WI38 (cell line): ENCODE measurements at regions not wholly inside any gene's neighbourhood (a gene's known extent, or its start where the extent isn't known, plus 50 kb on each side); places are given as distances from the start of the nearest gene placed in this dataset.

Experiments used
- H3K4me3 ChIP-seq: 2 replicates; pipeline ENCODE4 v1.5.1; 2011; ENCODE audit warnings: low read depth, mild to moderate bottlenecking, control low read depth, low read length
- CTCF ChIP-seq: IDR thresholded peaks from 2 replicates; pipeline ENCODE4 v1.5.1; 2012; ENCODE audit warnings: low read depth, mild to moderate bottlenecking, control low read depth, low read length

- TF ChIP-seq CTCF, result no peak
Measured at GRCh38 chr14:23816371-23816770, 137.2 kb upstream of the DHRS4 start.

DNA sequence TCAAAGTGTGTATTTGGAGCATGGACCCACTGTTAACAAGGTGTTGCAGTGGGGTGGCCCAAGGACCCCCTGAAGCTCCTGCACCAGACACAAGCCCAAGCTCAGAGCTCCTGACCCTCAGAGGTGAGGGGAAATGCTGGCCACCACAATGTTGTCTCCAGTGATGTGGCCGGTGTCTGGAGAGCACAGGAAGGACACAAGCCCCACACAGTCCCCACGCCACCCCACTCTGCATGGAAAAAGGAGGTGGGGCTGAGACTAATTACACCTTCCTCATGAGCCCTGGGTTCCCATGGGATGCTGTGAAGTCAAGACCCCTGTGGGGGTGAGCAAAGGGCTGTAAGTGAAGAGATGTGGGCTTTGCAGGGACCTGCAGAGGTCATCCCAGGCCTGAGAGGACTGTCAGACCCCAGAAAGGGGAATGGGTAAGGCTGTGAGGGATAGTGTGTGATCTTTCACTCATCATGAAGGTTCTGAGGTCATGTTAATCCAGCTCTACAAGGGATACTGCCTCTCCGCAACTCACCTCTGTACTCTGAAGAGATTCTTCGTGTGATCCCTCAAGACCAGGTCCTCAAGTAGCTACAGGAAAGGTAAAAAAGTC, 136.3 kb upstream of the DHRS4 start:
- no peak for TF ChIP-seq CTCF
- H3K4me3 ChIP-seq, result no peak overlapping the region

More at GRCh38 chr14:23816371-23816770, 137.2 kb upstream of the DHRS4 start:
- H3K4me3 ChIP-seq, result no peak overlapping the region

DNA sequence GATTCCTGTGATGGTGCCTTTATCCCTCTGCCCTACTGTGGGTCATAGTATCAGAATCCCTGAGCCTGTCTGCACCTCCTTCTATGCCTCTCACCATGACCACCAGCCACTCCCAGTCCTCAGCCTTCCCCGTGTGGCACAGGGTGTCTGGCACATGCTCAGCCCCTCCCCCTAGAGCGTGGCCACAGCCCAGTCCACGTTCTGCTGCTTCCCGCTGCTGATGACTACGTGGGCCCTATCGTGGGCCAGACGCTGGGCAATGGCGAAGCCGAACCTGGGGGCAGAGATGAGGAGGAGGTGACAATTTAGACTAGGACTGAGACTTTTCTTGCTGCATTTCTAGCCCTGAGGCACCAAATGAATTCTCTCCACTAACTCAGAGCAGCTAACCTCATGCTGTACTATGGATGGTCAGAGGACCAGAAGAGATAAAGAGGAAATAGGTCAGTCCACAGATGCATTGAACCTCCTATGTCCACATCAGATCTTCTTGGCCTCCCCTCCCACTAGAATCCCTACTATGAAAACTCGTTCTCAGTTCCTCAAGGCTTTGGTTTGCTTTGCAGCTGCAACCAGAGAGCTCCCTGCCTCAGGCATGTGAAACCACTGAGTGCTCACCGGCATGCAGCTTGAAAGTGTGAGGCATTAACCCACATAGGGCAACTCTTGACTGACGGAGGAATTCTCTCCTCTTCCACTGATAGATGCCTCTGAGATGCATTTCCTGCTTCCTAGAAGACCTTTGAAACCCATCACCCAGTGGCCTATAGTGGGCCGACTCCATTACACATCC, 126.3 kb upstream of the DHRS4 start:
- no peak for TF ChIP-seq CTCF
- H3K4me3 ChIP-seq, result no peak overlapping the region

DNA sequence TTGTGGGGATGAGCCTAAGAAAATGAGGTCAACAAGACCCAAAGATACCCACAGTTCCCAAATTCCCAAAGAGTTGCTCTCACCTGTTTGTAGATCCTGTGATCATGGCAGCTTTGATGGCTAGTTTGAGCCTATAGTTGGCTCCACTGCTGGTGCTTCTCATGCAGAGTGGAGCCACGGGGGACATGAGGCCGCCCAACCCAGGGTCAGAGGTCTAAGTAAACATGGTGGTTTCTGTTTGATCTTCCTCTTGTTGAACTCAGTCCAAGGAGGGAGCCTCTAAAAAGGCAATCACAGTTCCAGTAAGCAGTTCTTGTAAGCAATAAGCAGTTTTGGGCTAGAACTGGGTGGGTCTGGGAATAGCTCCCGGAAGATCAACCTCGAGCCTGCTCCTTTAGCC, 125.6 kb upstream of the DHRS4 start:
- no peak overlapping the region for H3K4me3 ChIP-seq
- TF ChIP-seq CTCF, result no peak

GRCh38 chr14:23828616-23829015, 125.0 kb upstream of the DHRS4 start:
- no peak overlapping the region for H3K4me3 ChIP-seq
- no peak for TF ChIP-seq CTCF

- TF ChIP-seq CTCF, result no peak
- H3K4me3 ChIP-seq, result no peak overlapping the region
Measured at GRCh38 chr14:23829736-23830471, 123.7 kb upstream of the DHRS4 start.

DNA sequence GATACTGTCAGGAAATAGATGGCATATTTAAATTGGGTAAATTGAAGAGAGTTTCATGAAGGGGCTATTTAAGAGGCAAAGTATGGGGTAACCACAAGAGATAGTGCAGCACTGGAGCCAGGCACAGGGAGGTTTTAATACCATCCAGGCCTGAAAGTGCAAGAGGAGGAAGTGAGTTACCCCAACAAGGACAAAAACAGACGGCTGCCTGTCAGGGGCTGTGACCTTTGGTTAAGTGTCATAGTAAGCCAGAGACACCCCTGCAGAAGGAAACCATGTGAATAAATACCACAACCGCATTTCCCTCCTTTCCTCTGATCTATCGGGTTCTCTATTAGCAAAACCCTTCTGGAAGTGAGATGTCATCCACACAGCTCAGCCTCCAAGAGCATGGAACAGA, 122.0 kb upstream of the DHRS4 start:
- H3K4me3 ChIP-seq, result no peak overlapping the region
- TF ChIP-seq CTCF, result no peak
